SK-N-SH treated with all-trans-retinoic acid at 6 μM for 48 hours (cell line): ENCODE measurements at regions not wholly inside any gene's neighbourhood (a gene's known extent, or its start where the extent isn't known, plus 50 kb on each side); places are given as distances from the start of the nearest gene placed in this dataset.

Experiments used
- ARNTL ChIP-seq: fragments of 450-650 bp; formaldehyde crosslinking; IDR thresholded peaks from 2 replicates; pipeline ENCODE4 v1.5.0; 2020; ENCODE audit warnings: low read depth, mild to moderate bottlenecking, moderate library complexity, borderline replicate concordance
- GLIS3 ChIP-seq: fragments of 250-450 bp; sonication (Bioruptor Pico); IDR thresholded peaks from 2 replicates; pipeline ENCODE4 v1.5.0; 2020; ENCODE audit warnings: mild to moderate bottlenecking, moderate library complexity
- RARB ChIP-seq: fragments of 250-450 bp; sonication (Bioruptor Pico); IDR thresholded peaks from 2 replicates; pipeline ENCODE4 v1.8.0; 2021; ENCODE audit warnings: mild to moderate bottlenecking, moderate library complexity
- ZC3H10 ChIP-seq: fragments of 250-450 bp; sonication (Bioruptor Pico); IDR thresholded peaks from 2 replicates; pipeline ENCODE4 v1.5.1; 2021; ENCODE audit warnings: mild to moderate bottlenecking, moderate library complexity
- TF ChIP-seq, protein P1 (sequence below): fragments of 250-450 bp; sonication (Bioruptor Pico); IDR thresholded peaks from 2 replicates; pipeline ENCODE4 v1.8.0; 2021; ENCODE audit warnings: low read depth, mild to moderate bottlenecking, moderate library complexity, borderline replicate concordance

DNA sequence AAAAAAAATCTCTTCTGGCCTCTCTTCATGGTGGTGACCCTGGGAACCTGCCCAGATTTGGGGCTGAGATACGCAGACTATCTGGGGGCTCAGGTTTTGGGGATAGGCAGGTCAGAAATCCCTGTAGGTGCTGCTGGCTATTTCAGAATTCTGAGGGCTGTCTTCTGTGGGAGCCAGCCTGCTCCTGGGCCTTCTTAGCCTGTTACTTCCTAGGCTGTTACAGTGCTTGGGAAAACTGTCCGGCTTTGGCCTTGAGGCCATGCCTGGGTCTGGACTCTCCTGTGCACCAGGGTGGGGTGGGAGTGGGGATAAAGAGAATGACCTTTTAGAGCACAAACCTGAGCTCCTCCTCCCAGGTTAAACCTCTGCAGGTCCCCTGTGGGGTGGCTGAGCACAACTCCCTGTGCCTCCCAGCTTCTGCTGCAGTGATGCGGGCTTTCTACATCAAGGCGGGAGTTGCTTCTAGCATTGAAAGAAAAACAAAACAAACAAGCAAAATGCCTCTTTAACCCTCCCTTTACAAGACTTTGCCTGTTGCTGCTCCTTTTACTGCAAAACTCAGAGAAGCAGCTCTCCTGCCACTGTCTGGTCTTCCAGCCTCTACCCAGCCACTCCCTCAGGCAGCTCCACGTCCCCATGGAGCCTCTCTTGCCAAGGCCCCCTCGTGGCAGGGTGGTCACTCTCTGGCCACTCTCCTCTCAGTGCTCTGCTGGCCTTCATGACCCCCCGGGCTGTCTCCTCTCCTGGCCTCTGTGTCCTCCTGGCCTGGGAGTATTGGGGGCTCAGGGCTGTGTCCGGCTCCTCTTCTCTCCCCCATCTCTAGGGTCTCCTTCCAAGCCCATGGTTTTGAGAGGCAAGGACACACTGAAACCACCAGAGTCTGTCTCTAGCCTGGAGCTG, 293.0 kb upstream of the HS6ST1 start:
- no peak for TF ChIP-seq ARNTL (CRISPR knock-in tag)
- no peak for TF ChIP-seq RARB
- TF ChIP-seq, protein P1, sequence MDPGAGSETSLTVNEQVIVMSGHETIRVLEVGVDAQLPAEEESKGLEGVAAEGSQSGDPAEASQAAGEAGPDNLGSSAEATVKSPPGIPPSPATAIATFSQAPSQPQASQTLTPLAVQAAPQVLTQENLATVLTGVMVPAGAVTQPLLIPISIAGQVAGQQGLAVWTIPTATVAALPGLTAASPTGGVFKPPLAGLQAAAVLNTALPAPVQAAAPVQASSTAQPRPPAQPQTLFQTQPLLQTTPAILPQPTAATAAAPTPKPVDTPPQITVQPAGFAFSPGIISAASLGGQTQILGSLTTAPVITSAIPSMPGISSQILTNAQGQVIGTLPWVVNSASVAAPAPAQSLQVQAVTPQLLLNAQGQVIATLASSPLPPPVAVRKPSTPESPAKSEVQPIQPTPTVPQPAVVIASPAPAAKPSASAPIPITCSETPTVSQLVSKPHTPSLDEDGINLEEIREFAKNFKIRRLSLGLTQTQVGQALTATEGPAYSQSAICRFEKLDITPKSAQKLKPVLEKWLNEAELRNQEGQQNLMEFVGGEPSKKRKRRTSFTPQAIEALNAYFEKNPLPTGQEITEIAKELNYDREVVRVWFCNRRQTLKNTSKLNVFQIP (CRISPR knock-in tag) = no peak
- TF ChIP-seq ZC3H10 = no peak
- no peak for TF ChIP-seq GLIS3 (CRISPR knock-in tag)
